SK-N-MC (cell line): ENCODE measurements at regions not wholly inside any gene's neighbourhood (a gene's known extent, or its start where the extent isn't known, plus 50 kb on each side); places are given as distances from the start of the nearest gene placed in this dataset.

ENCODE experiments used
- EZH2 ChIP-seq: fragments of 200-600 bp; sonication (generic); IDR thresholded peaks from one replicate; pipeline ENCODE4 v1.6.1; 2017; ENCODE audit warnings: antibody characterized with exemption
- FOXP2 ChIP-seq: optimal IDR thresholded peaks from 2 replicates; pipeline ENCODE3; 2011; ENCODE audit warnings: mild to moderate bottlenecking, moderate library complexity; ENCODE audit not compliant: insufficient read depth; ENCODE audit errors: extremely low read length, control extremely low read depth
- POLR2AphosphoS5 ChIP-seq: IDR thresholded peaks from 2 replicates; pipeline ENCODE4 v1.6.1; 2012; ENCODE audit warnings: mild to moderate bottlenecking, low read depth, low read length, borderline replicate concordance

GRCh38 chr3:163644172-163644571 is 1434.1 kb downstream of the SI start:
- TF ChIP-seq POLR2AphosphoS5 (no peak), EZH2 (no peak), FOXP2 (no peak)
